ENCODE measurements at regions not wholly inside any gene's neighbourhood (a gene's known extent, or its start where the extent isn't known, plus 50 kb on each side); places are given as distances from the start of the nearest gene placed in this dataset.

DNA sequence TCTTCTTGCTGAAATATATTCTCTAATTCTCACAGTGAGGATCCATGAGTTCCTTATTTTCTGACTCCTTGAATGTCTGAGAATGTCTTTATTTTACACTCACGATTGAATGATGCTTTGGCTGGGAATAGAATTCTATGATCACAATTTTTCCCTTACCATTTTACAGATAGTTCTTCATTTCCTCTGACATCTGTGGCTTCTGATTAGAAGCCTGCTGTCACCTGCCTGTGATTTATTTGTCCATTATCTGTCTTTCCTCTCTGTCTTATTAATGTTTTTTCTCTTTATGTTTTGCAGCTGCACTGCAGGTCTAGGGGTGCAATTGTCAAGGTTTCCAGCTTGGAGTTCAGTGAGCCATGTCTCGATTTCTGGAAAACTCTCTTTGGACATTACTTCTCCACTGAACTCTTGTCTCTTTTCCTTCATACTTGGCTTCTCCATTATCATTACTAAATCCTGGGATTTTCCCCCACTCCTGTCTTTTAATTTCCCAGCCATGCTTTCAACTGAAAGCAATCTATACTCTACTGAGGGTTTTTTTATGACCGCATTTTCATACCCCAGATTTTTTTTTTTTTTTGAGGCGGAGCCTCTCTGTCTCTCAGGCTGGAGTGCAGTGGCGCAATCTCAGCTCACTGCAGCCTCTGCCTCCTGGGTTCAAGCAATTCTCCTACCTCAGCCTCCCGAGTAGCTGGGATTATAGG is 85.8 kb upstream of the PRNP start:
- TF ChIP-seq, protein P1, sequence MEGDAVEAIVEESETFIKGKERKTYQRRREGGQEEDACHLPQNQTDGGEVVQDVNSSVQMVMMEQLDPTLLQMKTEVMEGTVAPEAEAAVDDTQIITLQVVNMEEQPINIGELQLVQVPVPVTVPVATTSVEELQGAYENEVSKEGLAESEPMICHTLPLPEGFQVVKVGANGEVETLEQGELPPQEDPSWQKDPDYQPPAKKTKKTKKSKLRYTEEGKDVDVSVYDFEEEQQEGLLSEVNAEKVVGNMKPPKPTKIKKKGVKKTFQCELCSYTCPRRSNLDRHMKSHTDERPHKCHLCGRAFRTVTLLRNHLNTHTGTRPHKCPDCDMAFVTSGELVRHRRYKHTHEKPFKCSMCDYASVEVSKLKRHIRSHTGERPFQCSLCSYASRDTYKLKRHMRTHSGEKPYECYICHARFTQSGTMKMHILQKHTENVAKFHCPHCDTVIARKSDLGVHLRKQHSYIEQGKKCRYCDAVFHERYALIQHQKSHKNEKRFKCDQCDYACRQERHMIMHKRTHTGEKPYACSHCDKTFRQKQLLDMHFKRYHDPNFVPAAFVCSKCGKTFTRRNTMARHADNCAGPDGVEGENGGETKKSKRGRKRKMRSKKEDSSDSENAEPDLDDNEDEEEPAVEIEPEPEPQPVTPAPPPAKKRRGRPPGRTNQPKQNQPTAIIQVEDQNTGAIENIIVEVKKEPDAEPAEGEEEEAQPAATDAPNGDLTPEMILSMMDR (IDR thresholded peaks at IDR 0.05) = no peak
- TF ChIP-seq POLR2A (IDR thresholded peaks at IDR 0.05) = no peak

Data from uterus (tissue), 2 donors.